ENCODE measurements at regions not wholly inside any gene's neighbourhood (a gene's known extent, or its start where the extent isn't known, plus 50 kb on each side); places are given as distances from the start of the nearest gene placed in this dataset.

- DNase-seq = no peak
Measured at GRCh38 chr9:87259543-87260518, 237.8 kb upstream of the DAPK1 start.

GRCh38 chr9:87263291-87263690 lies 234.4 kb upstream of the DAPK1 start:
- DNase-seq = no peak

- DNase-seq = no peak
Measured at GRCh38 chr9:87266697-87267096, 231.0 kb upstream of the DAPK1 start.

- no peak for DNase-seq
Measured at GRCh38 chr9:87267251-87268070, 230.2 kb upstream of the DAPK1 start.

GRCh38 chr9:87269296-87270176 lies 228.1 kb upstream of the DAPK1 start:
- no peak for DNase-seq

- DNase-seq = no peak
Measured at GRCh38 chr9:87270221-87270847, 227.3 kb upstream of the DAPK1 start.

GRCh38 chr9:87270848-87271234 lies 226.8 kb upstream of the DAPK1 start:
- DNase-seq = no peak

- DNase-seq = no peak
Measured at GRCh38 chr9:87271696-87272477, 225.8 kb upstream of the DAPK1 start.

- no peak for DNase-seq
Measured at GRCh38 chr9:87275047-87275725, 222.5 kb upstream of the DAPK1 start.

GRCh38 chr9:87276327-87276841 lies 221.3 kb upstream of the DAPK1 start:
- no peak for DNase-seq

GRCh38 chr9:87276851-87277261 lies 220.8 kb upstream of the DAPK1 start:
- DNase-seq = no peak

GRCh38 chr9:87277346-87277745 lies 220.3 kb upstream of the DAPK1 start:
- DNase-seq = no peak

- DNase-seq = no peak
Measured at GRCh38 chr9:87278971-87279733, 218.5 kb upstream of the DAPK1 start.

GRCh38 chr9:87280421-87280820 lies 217.2 kb upstream of the DAPK1 start:
- no peak for DNase-seq

GRCh38 chr9:87282538-87282937 lies 215.1 kb upstream of the DAPK1 start:
- no peak for DNase-seq

GRCh38 chr9:87283585-87283984 lies 214.1 kb upstream of the DAPK1 start:
- DNase-seq = no peak

GRCh38 chr9:87285183-87285850 lies 212.3 kb upstream of the DAPK1 start:
- DNase-seq = no peak

- no peak for DNase-seq
Measured at GRCh38 chr9:87286506-87286905, 211.2 kb upstream of the DAPK1 start.
